GM23248 (cell line): ENCODE measurements at regions not wholly inside any gene's neighbourhood (a gene's known extent, or its start where the extent isn't known, plus 50 kb on each side); places are given as distances from the start of the nearest gene placed in this dataset.
"Not testable (repeated sequence)": the region's sequence is repeated elsewhere in the genome, so short reads cannot be mapped to it uniquely, and the experiment has no call there.

Experiments used
- EZH2 ChIP-seq: fragments of 200-600 bp; sonication (generic); IDR thresholded peaks from 2 replicates; pipeline ENCODE4 v1.6.1; 2018; ENCODE audit warnings: antibody characterized with exemption, mild to moderate bottlenecking; ENCODE audit not compliant: insufficient read depth, poor library complexity, severe bottlenecking
- EZH2phosphoT487 ChIP-seq: fragments of 200-600 bp; sonication (generic); IDR thresholded peaks from 2 replicates; pipeline ENCODE4 v1.6.1; 2018; ENCODE audit warnings: antibody characterized with exemption, moderate library complexity, mild to moderate bottlenecking, low read depth; ENCODE audit not compliant: insufficient read depth

DNA sequence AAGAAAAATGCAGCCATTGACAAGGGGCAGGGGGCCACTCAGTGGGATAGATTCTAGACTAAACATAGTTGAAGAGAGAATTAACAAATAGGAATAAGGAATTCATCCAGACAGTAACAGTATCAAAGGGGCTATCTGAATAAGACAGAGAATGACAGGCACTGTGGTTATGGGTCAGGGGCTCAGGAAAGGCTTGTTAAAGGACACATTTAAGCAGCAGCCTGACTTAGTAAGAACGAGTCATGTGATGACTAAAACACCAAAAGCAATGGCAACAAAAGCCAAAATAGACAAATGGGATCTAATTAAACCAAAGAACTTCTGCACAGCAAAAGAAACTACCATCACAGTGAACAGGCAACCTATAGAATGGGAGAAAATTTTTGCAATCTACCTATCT, 78.9 kb downstream of the TEX35 start:
- TF ChIP-seq EZH2phosphoT487, EZH2: not testable (repeated sequence)
